ENCODE measurements at regions not wholly inside any gene's neighbourhood (a gene's known extent, or its start where the extent isn't known, plus 50 kb on each side); places are given as distances from the start of the nearest gene placed in this dataset.
"Not testable (repeated sequence)": the region's sequence is repeated elsewhere in the genome, so short reads cannot be mapped to it uniquely, and the experiment has no call there.

DNA sequence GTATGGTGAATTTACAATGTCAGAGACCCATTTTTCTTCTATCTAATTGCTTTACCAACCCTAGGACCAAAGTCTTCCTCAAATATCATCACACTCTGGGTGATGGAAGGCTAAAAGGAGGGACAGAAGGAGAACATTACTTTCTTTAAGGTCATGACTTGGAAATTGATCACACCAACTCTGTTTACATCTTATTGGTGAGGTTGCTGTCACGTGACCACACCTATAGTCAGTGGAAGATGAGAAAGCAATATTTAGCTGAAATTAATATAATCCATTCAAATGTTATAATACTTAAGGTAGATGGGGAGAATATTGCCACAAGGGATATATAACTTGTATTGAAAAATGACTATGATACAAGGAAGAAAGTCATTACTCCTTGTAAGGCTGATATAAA, 183.6 kb upstream of the SMIM30 start:
- no peak for DNase-seq (ENCODE audit: low spot score)

DNA sequence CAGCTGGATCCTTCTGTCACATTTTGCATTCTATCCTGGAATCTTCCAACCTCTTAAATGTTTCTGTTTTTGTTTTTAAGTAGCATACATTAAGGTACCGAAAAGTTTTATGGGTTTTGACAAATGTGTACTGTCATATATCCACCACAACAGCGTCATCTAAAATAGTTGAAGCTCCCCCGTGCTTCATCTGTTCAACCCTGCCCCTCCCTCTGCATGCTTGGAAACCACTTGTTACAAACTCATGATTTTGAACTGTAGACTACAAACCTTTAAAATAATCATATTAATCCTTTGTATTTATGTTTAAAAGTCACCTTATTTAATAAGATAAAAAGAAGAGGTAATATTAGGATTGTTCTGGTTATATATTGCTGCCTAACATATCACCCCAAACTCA, 182.8 kb upstream of the SMIM30 start:
- no peak for DNase-seq (ENCODE audit: low spot score)

DNA sequence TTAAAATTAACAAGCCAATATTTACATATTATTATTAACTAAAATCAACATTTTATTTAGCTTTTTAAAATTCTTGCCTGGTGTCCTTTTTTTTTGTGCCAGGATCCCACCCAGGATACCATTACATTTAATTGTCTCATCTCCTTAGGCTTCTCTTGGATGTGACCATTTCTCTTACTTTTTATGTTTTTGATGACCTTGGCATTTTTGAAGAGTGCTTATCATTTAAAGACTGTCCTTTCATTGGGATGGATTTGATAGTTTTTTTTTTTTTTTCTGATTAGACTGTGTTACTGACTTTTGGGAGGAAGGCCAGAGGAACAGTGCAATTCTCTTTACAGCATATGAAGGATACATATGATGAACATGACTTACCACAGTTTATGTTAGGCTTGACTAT, 181.4 kb upstream of the SMIM30 start:
- no peak for DNase-seq (ENCODE audit: low spot score)

DNA sequence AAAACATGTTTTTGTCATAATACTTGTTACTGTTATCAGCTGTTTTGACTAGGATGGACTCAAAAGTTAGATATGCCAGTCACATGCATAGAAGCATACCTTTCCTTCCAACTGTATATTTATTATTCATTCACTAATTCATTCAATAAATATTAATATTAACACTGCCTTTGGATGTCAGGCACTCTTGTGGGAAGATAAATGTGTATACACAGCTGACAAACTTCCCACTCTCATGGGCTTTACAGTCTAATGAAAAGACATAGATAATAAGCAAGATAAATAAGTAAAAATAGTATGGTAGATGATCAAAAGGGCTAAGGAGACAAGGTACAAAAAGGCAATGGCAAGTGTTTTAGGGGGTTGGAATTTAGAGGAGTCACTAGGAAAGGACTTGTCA, 180.1 kb upstream of the SMIM30 start:
- DNase-seq (ENCODE audit: low spot score): no peak

DNA sequence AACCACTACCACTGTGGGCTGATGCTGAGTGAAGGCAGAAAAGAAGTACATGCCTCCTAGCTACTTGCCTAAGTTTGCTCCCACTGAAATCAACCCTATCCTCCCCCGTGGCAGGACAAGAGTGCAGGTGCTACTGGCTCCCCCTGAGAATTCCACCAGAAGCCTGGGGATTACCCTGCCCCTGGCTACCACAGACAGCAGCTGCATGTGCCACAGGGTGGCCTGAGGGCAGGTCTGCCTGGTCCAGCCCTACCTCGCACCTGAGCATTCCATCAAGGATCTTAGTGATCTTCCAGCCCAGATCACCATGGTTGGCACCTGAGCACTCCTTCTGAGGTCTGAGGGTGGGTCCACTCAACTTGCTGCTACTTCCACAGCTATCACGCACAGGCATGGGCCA, 176.4 kb upstream of the SMIM30 start:
- no peak for DNase-seq (ENCODE audit: low spot score)

DNA sequence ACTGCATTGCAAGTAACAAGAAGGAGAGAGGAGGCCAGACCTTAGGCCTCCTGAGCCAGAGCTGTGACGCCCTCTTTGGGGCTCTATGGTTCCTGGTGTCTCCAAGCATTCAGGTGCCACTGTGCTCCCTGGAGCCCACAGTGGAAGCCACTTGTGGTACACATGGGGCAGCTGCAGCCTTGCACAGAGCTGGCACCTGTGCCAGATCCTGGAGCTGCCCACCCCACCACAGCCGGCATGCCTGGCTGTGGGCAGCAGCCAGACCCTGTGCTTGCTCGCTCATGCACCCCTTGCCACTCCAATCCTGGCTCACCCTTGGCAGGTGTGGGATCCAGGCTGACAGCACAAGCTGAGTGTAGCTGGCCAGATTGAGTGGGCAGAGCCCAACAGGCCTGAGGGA, 173.8 kb upstream of the SMIM30 start:
- DNase-seq (ENCODE audit: low spot score): no peak

DNA sequence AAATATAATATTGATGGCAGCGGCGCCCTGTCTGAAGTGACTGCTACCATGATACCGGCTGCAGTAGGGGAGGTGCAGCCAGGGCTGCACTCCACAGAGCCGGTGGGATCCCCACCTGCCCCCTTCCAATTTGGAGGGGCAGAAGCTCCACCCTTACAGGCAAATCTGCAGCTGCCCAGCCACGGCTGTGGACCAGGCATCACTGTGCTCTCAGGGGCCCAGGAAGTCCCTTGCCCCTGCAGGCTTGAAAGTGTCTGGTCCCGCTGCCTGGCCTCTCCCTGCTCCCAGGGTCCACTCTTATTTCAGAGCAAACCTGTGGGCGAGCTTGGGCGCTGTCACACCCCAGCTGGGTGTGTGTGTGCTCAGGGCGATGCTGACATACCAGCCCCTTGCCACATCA, 172.7 kb upstream of the SMIM30 start:
- no peak for DNase-seq (ENCODE audit: low spot score)

DNA sequence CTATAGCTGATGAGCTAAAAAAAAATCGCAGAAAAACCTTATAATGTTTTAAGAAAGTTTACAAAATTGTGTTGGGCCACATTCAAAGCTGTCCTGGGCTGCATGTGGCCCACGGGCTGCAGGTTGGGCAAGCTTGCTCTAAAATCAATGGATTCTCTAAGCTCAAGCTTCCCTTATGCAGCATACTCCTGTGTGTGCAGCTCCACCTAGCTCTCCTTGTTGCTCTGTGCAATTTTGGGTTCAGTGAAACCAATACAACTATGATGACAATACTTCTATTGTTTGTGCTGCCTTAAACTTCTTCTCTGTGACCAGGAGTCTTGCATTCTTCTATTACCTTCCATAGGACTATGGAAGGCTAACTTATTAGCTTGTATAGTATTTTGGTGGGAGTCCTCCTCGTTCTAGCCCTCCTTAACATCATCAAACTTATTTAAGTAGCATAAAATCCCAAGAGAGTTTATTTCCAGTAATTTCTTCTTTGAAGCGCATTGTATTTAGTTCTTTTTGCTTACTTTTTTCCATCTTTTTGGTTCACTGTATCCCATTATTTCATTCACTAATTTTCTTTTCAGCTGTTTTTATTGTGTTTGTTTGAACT, 170.9 kb upstream of the SMIM30 start:
- peak; percentile 41 for DNase-seq (ENCODE audit: low spot score)

DNA sequence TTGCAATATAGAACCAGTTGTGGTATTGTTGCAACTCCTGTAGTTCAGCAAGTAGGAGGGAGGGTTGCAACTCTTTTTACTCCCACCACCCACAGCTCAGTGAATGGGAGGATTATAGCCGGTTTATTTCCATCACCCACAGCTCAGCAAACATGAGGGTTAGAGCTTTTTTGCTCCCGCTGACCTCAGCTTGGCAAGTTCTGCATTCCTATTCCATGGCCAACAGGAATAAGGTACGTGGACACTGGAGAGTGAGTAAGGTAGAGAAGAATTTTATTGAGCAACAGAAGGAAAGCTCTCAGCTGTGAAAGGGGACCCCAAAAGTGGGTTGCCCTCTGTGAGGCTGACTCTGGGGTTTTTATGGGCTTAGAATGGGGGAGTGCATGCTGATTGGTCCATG, 167.1 kb upstream of the SMIM30 start:
- no peak for DNase-seq (ENCODE audit: low spot score)

DNA sequence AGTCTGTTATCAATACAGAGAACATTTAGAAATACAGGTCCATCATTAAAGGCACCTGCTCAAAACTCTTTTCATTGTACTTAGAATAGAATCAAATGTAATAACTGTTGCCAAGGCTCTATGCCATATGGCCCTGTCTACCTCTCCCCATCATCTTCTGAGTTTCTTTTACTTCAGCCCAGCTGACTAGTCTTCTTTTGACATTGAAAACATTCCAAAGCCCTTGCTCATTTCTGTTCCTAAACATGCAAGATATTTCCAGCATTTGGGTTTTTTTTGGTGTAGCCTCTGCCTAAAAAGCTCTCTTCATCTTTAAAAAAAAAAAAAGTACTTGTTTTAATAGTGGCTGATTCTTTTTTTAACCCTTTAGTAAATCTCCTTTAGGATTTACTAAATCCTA, 165.5 kb upstream of the SMIM30 start:
- peak; percentile 13 for DNase-seq (ENCODE audit: low spot score)

DNA sequence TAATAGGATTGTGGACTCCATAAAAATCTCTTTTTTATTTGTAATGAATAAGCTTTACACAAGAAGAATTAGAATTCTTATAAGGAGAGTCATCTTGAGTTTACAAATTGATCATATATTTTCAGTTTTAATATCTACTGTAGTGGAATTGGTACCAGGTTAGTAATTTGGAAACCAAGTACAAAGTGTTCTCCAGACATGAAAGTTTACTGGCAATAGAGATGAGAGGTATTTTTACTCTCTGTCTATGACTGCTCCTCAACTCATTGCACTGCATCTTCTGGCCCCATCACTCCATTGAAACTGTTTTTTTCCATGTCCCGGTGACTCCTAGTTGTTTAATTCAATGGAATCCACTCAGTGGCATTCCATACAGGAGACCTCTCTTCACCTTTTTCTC, 164.5 kb upstream of the SMIM30 start:
- no peak for DNase-seq (ENCODE audit: low spot score)

DNA sequence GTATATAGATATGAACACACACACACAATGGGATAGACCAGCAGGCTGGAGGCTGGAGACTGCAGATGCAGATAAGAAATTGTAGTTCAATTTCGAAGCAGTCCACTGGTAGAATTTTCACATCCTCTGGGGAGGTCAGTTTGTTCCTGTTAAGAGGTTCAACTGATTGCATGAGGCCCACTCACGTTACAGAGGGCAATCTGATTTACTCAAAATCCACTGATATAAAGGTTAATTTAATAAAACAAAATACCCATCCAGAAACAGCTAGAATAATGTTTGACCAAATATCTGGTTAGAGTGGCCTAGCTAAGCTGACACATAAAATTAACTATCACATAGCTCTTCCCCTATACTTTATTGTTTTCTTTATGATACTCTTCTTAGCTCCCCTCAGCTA, 162.9 kb upstream of the SMIM30 start:
- DNase-seq (ENCODE audit: low spot score): no peak

DNA sequence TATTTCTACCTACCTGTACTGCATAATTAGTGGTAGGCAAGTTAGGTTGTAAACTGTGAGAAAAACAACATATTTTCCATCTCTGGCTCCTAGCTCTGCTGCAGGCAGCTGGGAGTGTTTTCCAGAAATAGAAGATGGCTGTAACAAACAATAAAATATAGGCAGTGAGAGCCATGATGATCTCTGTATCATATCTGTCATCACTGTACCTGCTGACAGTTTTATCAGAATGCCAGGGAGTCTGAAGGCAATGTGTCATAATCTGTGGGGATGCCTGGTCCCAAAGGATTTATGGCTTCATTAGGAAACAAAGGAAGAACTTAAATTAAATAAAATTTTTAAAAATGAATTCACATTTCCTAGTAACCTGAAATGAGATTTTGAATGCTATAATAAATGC, 160.9 kb upstream of the SMIM30 start:
- DNase-seq (ENCODE audit: low spot score): no peak

DNA sequence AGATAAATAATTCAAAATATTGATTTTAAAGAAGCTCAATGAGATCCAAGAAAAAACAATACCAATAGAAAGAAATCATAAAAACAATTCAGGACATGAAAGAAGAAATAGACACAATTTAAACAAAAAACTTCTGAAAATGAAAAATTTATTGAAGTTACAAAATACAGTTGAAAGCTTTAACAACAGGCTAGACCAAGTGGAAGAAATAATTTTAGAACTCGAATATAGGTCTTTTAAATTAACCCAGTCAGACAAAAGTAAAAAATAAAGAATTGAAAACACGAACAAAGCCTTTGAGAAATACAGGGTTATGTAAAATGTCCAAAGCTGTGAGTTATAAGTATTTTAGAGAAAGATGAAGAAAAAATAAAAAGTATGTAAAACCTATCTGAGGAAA, 152.4 kb upstream of the SMIM30 start:
- DNase-seq (ENCODE audit: low spot score): no peak

DNA sequence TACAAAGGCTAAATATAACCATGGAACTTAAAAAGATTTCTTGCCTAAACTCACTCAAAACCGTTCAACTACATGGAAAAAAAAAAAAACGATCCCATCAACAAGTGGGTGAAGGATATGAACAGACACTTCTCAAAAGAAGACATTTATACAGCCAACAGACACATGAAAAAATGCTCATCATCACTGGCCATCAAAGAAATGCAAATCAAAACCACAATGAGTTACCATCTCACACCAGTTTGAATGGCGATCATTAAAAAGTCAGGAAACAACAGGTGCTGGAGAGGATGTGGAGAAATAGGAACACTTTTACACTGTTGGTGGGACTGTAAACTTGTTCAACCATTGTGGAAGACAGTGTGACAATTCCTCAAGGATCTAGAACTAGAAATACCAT, 151.2 kb upstream of the SMIM30 start:
- DNase-seq (ENCODE audit: low spot score): not testable (repeated sequence)

DNA sequence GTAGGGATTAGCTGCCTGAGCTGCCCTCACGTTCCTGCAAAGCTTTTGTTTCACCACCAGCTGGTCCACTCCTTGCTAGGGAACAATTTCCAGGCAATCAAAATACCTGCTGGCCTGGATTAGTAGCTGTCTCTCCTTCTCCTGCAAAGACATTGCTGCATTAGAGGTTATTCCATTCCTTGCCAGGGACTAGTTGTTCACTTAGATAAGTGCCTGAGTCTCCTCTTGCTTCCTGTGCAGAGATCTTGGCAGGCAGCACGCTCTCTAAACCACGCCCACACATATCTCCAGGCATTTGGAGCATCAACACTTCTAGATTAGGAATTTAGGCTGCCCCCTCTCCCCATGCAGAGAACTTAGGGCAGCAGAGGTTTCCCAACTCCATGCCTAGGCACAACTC, 150.4 kb upstream of the SMIM30 start:
- DNase-seq (ENCODE audit: low spot score): no peak

DNA sequence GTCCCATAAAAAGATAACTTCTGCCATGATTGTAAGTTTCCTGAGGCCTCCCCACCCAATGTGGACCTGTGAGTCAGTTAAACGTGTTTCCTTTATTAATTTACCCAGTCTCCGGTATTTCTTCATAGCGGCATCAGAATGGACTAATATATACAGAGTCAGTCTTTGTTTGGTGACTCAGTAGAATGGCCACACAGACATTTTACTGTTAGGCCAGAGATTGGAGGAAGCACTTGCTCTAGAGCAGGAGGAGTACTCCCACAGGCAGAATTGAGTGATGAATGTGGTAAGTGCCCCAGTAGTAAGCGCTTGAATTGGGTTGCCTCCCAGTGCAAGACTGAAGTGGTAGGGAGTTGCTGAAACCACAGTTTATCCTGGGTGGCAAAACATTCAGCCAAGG, 149.5 kb upstream of the SMIM30 start:
- no peak for DNase-seq (ENCODE audit: low spot score)

DNA sequence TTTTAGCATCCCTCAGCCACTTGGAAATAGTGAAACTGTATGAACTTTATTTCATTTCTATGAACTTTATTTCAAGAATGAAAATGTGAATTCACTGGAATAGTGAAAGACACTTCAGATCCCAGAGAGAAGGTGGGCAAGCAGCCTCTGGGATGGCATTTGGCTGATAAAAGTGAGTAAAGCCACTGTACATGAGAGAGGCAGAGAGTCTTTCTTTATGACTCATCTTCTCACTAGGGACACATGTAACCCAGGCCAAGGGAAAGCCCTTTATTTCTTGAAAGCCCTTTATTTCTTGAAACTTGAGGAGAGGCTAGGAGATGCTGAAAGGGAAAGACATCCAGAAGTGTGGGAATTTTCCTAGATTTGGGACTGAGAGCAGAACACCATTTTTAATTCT, 148.9 kb upstream of the SMIM30 start:
- DNase-seq (ENCODE audit: low spot score): peak; percentile 6

DNA sequence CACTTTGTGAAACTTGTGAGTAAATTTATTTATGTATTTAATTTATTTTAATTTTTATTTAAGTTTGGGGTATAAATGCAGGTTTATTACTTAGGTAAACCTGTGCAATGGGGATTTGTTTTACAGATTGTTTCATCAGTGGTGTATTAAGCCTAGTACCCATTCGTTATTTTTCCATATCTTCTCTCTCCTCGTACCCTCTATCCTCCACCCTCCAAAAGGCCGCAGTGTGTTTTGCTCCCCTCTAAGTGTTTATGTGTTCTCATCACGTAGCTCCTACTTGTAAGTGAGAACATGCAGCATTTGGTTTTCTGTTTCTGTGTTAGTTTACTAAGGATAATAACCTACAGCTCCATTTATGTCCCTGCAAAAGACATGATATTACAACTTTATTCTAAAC, 145.4 kb upstream of the SMIM30 start:
- DNase-seq (ENCODE audit: low spot score): no peak

DNA sequence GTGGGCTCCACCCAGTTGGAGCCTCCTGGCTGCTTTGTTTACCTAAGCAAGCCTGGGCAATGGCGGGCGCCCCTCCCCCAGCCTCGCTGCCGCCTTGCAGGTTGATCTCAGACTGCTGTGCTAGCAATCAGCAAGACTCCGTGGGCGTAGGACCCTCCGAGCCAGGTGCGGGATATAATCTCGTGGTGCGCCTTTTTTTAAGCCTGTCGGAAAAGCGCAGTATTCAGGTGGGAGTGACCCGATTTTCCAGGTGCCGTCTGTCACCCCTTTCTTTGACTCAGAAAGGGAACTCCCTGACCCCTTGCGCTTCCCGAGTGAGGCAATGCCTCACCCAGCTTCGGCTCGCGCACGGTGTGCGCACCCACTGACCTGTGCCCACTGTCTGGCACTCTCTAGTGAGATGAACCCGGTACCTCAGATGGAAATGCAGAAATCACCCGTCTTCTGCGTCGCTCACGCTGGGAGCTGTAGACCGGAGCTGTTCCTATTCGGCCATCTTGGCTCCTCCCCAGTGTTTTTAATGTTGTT, 144.9 kb upstream of the SMIM30 start:
- DNase-seq (ENCODE audit: low spot score): not testable (repeated sequence)

DNA sequence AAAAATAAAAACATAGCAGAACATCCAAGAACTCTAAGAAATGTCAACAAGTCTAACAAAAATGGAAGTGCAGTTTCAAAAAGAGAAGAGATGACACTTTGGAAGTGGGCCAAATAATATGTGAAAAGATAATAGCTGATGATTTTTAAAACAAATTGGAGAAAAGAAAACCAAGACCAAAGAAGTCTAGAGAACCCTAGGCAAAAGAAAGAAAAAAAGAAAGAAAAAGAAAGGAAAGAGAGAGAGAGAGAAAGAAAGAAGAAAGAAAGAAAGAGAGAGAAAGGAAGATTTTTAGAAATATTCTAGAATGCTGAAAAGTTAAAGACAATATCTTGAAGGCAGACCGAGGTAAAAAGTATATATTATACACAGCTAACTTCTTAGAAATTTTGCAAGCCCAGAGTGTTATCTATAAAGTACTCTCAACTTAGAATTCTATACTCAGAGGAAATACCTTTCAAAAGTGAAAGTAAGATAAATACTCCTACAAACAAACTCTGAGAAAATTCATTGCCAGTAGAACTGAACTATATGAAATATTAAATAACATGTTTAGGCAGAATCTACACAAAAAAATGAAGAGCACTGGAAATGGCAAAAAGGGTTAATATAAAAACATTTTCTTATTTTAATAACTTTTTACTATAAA, 138.7 kb upstream of the SMIM30 start:
- DNase-seq (ENCODE audit: low spot score): no peak

DNA sequence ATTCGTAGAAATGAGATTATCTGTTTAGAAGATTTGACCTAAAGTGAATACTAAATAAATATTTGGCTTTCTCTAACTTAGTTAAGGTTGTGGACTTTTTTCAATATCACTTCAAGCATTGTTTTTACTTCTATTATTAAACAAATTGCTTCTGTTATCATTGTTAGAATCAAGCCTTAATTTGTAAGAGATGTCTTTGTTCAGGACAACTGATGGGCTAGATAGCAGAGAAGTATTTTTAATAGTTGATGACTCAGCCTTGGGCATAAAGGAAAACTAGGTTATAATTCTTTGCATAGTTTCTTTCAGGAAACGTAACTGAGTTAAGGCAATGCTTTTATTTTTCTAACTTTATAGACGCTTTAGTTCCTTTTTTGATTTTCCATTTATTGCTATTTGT, 128.8 kb upstream of the SMIM30 start:
- no peak for DNase-seq (ENCODE audit: low spot score)

DNA sequence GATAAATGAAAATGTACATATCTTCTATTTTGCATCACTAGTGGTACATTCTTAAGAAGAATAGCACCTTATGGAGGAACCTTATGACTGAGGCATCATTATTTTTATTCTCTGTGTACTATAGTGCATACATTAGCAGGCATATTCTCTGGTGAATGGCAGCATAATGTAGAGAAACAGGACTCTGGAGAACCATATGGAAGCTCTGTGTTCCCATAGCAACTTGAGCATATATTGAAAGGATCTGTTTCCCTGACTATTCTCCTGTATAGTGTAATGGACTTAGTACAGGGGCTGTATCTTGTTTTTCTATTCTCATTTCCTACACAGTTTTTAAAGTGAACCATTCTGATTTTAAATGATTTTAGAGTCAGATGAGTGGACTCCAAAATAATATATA, 128.4 kb upstream of the SMIM30 start:
- no peak for DNase-seq (ENCODE audit: low spot score)

DNA sequence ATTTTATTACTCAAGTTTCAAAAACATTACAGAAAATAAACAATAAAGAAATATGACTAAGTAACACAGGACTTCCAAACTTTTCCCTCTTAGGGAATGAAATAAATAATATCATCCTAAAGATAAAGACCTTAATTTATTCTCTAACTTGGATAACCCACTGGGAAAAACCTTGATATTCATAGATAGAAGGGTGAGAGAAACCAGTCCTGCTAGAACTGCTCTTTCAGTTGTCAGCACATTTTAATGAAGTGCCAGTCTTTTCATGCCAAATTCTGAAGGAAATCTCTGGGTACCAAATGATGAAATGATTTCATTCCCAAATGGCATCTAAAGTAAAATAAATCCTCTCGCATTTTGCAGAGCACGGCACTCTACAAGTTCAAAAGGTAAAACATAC, 114.5 kb upstream of the SMIM30 start:
- DNase-seq (ENCODE audit: low spot score): no peak
